ENCODE measurements at regions not wholly inside any gene's neighbourhood (a gene's known extent, or its start where the extent isn't known, plus 50 kb on each side); places are given as distances from the start of the nearest gene placed in this dataset.
"Not testable (repeated sequence)": the region's sequence is repeated elsewhere in the genome, so short reads cannot be mapped to it uniquely, and the experiment has no call there.

GRCh38 chr20:48366230-48366629, 461.6 kb downstream of the PREX1 start:
- no peak for DNase-seq
- H3K27me3 ChIP-seq, result peaks cover 0 to 15% of the 10 kb centered on the region in 2 donors
- H3K4me1 ChIP-seq, result no peaks in the 10 kb centered on the region
- no peaks in the 10 kb centered on the region for H3K36me3 ChIP-seq
- intact Hi-C loops (cut with DNase I), result no loop called here
- no peak overlapping the region for H3K27ac ChIP-seq
- no peak for ATAC-seq
- H3K9me3 ChIP-seq, result no peaks in the 10 kb centered on the region
- H3K4me3 ChIP-seq, result no peak overlapping the region
- no peak for TF ChIP-seq CTCF (IDR thresholded peaks at IDR 0.05)

- Histone ChIP-seq H3K9me3 (no peaks in the 10 kb centered on the region), H3K27ac (no peak overlapping the region), H3K36me3 (no peaks in the 10 kb centered on the region), H3K4me3 (no peak overlapping the region), H3K4me1 (no peaks in the 10 kb centered on the region), H3K27me3 (peaks cover 0 to 15% of the 10 kb centered on the region in 2 donors)
- DNase-seq (no peak), ATAC-seq (no peak)
- intact Hi-C loops (cut with DNase I), result no loop called here
- no peak for TF ChIP-seq CTCF (IDR thresholded peaks at IDR 0.05)
Measured at GRCh38 chr20:48364688-48365421, 462.9 kb downstream of the PREX1 start.

- H3K4me3 ChIP-seq, result no peak overlapping the region
- intact Hi-C loops (cut with DNase I), result no loop called here
- no peak for TF ChIP-seq CTCF (IDR thresholded peaks at IDR 0.05)
- no peaks in the 10 kb centered on the region for H3K36me3 ChIP-seq
- DNase-seq (no peak), ATAC-seq (no peak)
- H3K27ac ChIP-seq, result no peak overlapping the region
- H3K27me3 ChIP-seq, result peaks cover 0 to 15% of the 10 kb centered on the region in 2 donors
- H3K4me1 ChIP-seq, result no peaks in the 10 kb centered on the region
- no peaks in the 10 kb centered on the region for H3K9me3 ChIP-seq
Measured at GRCh38 chr20:48364055-48364454, 463.7 kb downstream of the PREX1 start.

GRCh38 chr20:48360342-48360975, 467.3 kb downstream of the PREX1 start:
- no peak for ATAC-seq
- H3K27ac ChIP-seq, result no peak overlapping the region
- intact Hi-C loops (cut with DNase I), result no loop called here
- peaks cover 0 to 5% of the 10 kb centered on the region in 2 donors for H3K27me3 ChIP-seq
- no peaks in the 10 kb centered on the region for H3K9me3 ChIP-seq
- no peak for DNase-seq
- TF ChIP-seq CTCF (IDR thresholded peaks at IDR 0.05), result no peak
- no peaks in the 10 kb centered on the region for H3K36me3 ChIP-seq
- H3K4me1 ChIP-seq, result no peaks in the 10 kb centered on the region
- no peak overlapping the region for H3K4me3 ChIP-seq

GRCh38 chr20:48359692-48360341, 468.0 kb downstream of the PREX1 start:
- TF ChIP-seq CTCF (IDR thresholded peaks at IDR 0.05), result no peak
- no peak overlapping the region for H3K27ac ChIP-seq
- DNase-seq, result no peak
- H3K9me3 ChIP-seq, result no peaks in the 10 kb centered on the region
- no peaks in the 10 kb centered on the region for H3K36me3 ChIP-seq
- peaks cover 0 to 5% of the 10 kb centered on the region in 2 donors for H3K27me3 ChIP-seq
- intact Hi-C loops (cut with DNase I), result no loop called here
- H3K4me3 ChIP-seq, result no peak overlapping the region
- ATAC-seq, result no peak
- no peaks in the 10 kb centered on the region for H3K4me1 ChIP-seq

- ATAC-seq; intact Hi-C loops (cut with DNase I); H3K36me3 ChIP-seq; H3K27ac ChIP-seq; H3K27me3 ChIP-seq; H3K4me1 ChIP-seq; DNase-seq; H3K9me3 ChIP-seq; H3K4me3 ChIP-seq: not testable (repeated sequence)
Measured at GRCh38 chr20:48359055-48359390, 468.8 kb downstream of the PREX1 start.
